GM12878 (cell line): ENCODE measurements at regions not wholly inside any gene's neighbourhood (a gene's known extent, or its start where the extent isn't known, plus 50 kb on each side); places are given as distances from the start of the nearest gene placed in this dataset.

ENCODE experiments used
- CUX1 ChIP-seq: IDR thresholded peaks from 2 replicates; pipeline ENCODE4 v1.6.1; 2012; ENCODE audit warnings: improper control_type of control experiment, low read depth, low read length; ENCODE audit not compliant: insufficient replicate concordance
- ZBTB11 ChIP-seq: fragments of 450-650 bp; formaldehyde crosslinking; IDR thresholded peaks from 2 replicates; pipeline ENCODE4 v1.5.0; 2022; ENCODE audit warnings: mild to moderate bottlenecking, missing genetic modification characterization

DNA sequence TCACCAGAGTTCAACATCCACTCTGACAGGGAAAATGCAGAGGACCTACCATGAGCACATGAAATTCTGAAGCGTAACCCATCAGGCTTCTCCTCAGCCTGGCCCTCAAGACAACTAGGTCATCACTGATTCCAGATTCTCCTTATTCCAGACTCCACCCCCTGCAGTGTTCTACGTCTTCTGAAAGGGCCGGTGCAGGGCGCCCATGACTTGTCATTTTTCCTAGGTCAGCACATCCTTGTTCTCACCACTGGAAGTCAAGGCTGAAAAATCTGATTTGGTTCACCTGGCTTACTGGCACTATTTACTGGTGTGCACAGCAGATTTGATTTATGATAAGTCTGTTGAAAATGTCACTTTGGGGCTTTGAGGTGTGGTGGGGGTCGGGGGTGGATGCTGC, 140.9 kb upstream of the KLF3 start (continued):
- TF ChIP-seq CUX1 (no peak), ZBTB11 (CRISPR knock-in tag) (no peak)
